ENCODE measurements at regions not wholly inside any gene's neighbourhood (a gene's known extent, or its start where the extent isn't known, plus 50 kb on each side); places are given as distances from the start of the nearest gene placed in this dataset.

DNA sequence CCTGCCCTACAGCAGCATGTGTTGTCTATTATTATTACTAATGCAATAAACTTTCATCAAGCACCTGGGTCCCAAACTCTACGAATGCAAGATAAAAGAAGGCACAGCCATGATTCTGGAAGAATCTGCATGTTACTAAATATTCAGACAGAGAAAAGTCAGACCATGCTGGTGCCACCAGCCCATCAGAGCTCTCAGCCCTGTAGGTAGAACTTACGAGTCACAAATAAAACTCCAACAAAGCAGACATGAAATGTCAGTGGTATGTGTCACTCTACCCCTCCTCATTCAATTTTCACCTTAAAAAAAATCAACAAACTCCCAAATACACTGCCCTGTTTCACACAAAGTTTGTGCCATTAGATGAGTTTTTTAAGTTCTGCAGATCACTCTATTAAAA lies 62.4 kb upstream of the TIAM1 start:
- DNase-seq: no peak

DNA sequence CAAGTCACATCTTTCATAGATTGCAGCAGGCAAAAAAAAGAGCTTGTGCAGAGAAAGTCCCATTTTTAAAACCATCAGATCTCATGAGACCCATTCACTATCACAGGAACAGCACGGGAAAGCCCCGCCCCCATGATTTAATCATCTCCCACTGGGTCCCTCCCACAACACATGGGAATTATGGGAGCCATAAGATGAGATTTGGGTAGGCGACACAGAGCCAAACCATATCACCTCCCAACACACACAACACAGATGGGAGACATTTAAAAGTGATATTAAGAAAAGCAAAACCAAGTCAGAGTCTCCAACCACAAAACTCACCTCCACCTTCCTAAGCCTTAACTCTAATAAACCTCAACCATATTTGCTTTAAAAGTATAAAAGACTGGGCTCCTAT lies 61.5 kb upstream of the TIAM1 start:
- no peak for DNase-seq

- no peak for DNase-seq
These were observed 59.7 kb upstream of the TIAM1 start for GRCh38 chr21:31403596-31404333.

- no peak for DNase-seq
These were observed 55.5 kb upstream of the TIAM1 start for GRCh38 chr21:31399591-31399990.

- DNase-seq: no peak
These were observed 54.5 kb upstream of the TIAM1 start for GRCh38 chr21:31398574-31398973.

DNA sequence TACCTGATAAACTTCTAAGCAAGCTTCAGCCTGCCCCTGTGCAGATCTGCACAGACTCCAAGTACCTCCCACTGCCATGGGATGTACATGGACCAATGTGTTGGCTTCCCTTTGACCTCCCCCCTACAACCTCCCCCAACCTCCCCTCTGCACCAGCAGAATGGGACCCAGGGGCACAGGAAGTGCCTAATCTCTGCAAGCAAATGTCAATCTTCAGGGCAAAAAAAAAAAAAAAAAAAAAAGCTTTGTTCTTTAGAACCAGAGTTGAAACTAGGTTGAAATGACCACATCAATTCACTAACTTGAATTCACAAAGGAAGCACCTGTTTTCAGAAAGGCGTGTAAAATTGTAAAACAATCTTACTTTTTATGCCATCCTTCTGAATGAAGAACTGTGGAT lies 53.9 kb upstream of the TIAM1 start:
- DNase-seq: no peak

DNA sequence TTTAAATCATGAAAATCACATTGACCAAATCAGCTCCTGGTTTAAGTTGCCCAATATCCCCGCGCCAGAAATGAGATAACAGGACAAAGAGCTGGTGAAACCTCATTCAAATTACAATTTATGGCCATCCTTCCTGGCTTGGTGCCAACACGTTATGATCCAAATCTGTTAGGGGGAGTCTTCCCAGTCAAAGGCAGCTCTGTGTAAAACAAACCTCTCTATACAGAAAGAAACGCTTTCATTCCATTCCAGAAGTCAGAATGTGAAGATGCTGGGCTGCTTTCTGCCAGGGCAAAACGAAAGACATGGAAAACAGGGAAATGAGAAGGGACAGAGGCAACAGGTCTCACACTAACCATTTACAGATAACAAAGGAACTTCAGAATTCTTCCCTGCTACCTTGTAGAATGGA lies 53.5 kb upstream of the TIAM1 start:
- DNase-seq: no peak

- DNase-seq: no peak
These were observed 53.0 kb upstream of the TIAM1 start for GRCh38 chr21:31397030-31397429.

DNA sequence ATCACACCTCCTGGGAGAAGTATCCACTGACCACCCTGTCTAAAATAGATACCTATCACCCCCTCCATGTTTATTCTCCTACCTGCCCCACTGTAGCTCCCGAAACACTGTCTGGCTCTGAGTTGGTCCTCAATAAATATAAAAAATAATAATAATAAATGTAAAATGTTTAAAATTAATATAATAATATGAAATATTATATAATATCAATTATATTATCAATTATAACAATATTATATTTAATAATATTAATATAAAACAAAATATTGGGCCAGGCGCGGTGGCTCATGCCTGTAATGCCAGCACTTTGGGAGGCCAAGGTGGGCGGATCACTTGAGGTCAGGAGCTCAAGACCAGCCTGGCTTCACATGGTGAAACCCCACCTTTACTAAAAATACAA lies 52.3 kb upstream of the TIAM1 start:
- DNase-seq: no peak

GRCh38 chr21:31395791-31396190 lies 51.7 kb upstream of the TIAM1 start:
- DNase-seq: no peak

- DNase-seq: no peak
These were observed 51.2 kb upstream of the TIAM1 start for GRCh38 chr21:31395268-31395667.

DNA sequence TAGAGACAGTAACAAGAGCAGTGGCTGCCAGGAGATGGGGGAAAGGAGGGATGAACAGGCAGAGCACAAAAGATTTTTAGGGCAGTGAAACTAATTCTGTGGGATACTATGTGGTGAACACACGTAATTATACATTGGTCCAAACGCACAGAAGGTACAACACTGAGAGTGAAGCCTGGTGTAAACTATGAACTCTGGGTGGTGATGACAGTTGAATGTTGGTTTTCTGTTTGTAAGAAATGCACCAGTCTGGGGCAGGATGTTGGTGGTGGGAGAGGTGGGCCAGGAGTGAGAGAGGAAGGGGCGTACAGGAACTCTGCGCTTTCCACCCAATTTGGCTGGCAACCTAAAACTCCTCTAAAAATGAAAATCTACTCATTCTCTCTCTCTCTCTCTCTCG lies 50.2 kb upstream of the TIAM1 start:
- DNase-seq: no peak

Data from SIG-M5 (cell line).